HG03039 (cell line): ENCODE measurements at regions not wholly inside any gene's neighbourhood (a gene's known extent, or its start where the extent isn't known, plus 50 kb on each side); places are given as distances from the start of the nearest gene placed in this dataset.

ENCODE experiments used
- ATAC-seq: cut with Tn5 transposase; IDR thresholded peaks from one replicate; pipeline ENCODE4 v1.9.1; 2021; ENCODE audit warnings: mild to moderate bottlenecking, moderate library complexity; ENCODE audit not compliant: unreplicated experiment

DNA sequence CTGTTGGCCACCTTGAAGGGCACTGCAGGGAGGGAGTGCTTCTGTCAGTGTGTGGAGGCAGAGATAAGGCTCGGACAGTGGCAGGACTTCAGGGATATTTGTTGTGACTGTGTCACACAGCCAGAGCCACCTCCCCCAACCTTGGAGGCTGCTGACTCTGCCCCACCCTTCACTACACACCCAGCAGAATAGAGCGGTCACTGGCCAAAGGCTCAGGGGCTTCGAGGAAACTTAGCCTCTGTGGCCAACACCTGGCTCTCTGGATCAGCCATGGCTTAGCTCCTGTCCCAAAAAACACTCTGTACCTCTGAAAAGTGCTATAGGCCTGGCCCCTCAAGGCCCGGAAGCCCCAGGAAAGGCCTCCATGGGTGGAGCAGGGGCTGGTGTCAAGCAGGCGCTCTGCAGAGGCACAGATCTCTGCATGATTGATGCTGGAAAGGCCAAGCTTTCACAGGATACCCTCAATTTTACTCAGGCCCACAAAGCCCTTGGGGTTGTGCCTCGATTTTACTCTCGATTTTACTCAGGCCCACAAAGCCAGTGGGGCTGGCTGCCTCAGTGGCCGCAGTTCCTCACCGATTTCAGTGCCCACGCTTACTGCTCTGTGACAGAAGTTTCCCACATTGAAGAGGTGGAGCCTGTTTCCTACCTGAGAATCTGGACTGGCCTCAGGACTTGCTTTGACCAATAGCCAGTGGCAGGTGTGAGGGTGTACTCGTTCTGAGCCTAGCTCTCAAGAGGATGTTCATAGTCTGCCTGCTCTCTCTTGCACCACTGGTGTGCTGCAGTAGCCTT, 113.2 kb upstream of the GPR26 start:
- no peak for ATAC-seq

DNA sequence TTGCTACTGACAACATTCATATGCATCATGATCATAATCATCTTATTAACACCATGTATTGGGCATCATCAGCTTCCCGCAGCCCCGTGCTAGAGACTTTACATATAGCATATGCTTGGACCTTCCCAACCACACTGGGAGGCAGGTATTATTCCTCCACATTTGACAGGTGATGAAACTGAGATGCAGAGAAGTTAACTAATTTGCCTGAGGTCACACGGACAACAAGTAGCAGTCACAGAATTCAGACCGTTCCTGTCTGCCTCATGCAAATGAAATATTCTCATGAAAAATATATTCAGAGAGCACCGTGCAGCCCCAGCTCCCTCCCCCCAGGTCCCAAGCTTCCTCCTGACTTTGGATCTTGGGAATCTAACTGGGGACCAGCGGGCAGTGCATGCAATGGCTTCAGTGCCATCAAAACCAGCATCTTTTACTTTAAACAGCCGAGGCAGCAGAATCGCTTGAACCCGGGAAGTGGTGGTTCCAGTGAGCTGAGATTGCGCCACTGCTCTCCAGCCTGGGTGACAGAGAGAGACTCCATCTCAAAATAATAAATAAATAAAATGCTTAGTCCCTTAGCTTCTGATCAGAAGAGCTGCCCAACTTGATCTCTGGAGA, 112.2 kb upstream of the GPR26 start:
- ATAC-seq, result no peak

DNA sequence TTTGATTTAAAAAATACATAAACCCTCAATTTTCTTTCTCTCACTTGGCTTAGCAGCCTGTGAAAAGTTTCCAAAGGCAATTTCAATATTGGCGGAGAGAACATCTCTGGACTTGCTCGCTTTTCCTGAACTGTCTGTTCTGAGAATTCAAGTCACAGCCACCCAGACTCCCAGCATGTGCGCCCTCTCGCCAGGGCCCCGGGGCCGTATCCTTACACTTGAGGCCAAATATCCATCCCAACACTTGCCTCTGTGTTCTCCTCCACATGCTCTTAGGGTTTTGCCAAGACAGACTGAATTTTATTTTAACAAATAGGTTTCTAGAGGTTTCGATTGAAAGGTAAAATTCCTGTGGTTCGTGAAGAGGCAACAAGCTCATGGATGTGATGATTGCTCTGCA, 111.5 kb upstream of the GPR26 start:
- ATAC-seq, result no peak

DNA sequence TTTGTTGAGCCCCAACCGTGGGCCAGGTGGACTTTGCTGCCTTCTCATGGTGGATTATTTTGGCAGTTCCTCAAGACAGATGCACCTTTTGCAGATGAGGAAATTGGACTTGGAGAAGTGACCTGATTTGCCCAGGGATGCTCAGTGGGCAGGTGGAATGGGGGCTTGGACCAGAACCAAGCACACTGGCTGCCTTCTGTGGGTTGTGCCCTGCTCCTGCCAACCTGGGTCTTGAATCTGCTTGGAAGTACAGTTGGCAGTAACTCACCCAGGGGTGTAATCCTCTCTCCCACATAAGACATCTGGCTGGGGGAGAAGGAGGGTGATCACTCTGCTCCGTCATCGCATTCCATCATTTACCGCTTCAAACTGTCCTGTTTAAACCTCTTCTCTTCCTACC, 110.5 kb upstream of the GPR26 start:
- no peak for ATAC-seq

DNA sequence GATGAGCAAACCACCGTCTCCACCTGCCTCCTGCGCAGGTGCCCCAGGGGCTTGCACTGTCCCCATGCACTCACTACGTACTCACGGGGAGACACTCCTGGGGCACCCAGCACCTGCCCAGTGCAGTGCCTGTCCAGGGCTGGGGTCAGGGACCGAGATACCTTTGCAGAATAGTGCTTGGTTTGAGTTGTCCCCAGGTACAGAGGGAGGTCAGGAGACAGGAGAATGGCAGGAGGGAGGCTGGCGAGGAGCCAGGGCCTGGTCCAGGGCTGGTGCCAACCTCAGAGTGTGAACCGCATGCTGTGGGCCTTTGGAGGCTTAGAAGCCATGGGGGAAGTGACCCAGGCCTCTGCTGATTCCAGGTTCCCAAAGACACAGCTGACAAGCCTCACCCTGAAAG, 110.1 kb upstream of the GPR26 start:
- ATAC-seq, result no peak

DNA sequence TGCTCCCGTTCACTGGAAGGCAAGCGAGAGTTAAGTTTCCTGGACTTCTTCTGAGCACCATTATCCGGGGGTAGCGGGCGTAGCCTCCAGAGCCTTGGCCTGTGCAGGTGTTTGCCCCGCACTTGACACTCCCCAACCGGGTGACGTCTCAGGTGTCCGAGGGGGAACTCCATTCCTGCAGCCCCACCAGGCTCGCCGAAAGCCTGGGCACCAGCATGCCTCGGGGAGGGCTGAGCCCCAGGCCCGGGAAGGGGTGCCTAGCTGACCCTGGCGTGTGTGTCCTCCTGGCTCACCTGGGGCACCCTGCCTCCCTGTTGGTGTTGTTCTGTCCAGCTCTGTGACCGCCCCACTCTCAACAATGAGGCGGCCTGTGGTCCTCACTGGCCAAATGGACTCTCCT, 109.4 kb upstream of the GPR26 start:
- no peak for ATAC-seq

DNA sequence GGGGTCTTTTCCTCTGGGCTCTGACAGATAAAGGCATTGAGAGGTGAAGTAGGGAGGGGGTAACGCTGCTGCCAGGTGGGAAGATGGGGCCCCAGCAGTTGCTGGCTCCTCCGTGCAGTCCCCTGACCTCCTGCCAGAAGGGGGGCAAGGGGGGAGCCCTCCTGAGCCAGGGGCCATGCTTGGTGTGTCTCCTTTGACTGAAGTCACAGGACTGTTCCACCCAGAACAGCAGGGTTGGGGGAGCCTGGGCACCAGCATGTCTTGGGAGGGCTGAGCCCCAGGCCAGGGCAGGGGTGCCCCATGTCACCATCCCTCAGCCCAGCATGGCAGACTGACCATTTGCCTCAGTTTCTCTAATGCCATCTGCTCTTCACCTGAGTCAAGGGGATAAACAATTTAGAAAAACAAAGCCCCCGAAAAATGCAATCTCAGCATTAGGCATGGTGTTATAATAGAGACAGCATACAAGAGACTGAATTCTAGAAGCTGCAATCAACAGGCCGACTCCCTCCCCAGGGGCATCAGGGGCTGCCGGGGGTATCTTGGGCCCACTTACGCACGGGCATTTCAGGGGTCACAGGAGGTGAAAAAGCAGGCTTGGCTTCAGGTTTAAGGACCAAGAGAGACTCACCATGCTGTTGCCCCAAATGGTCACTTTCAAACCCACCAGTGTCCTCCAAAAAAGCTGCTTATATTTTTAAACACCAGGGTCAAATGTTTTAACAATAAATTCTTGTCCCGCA, 108.6 kb upstream of the GPR26 start:
- ATAC-seq, result no peak

DNA sequence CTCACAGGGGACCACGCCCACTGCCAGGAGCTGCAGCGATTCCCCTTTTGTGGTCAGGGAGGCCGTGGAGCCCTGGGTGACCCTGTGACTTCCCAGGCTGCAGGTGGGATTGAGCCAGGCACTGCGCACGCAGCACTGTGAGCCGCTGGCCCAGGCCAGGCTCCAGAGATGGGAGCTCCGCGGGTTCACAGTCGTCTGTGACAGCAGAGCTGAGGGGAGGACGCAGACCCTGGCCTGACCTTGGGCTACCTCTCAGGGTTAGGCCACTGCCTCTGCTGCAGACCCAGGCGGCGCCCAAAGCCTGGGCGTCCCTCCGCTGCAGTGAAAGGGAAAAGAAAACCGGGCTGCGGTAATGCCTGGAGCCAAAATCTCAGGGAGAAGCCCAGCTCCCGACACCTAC, 107.5 kb upstream of the GPR26 start:
- ATAC-seq, result no peak

DNA sequence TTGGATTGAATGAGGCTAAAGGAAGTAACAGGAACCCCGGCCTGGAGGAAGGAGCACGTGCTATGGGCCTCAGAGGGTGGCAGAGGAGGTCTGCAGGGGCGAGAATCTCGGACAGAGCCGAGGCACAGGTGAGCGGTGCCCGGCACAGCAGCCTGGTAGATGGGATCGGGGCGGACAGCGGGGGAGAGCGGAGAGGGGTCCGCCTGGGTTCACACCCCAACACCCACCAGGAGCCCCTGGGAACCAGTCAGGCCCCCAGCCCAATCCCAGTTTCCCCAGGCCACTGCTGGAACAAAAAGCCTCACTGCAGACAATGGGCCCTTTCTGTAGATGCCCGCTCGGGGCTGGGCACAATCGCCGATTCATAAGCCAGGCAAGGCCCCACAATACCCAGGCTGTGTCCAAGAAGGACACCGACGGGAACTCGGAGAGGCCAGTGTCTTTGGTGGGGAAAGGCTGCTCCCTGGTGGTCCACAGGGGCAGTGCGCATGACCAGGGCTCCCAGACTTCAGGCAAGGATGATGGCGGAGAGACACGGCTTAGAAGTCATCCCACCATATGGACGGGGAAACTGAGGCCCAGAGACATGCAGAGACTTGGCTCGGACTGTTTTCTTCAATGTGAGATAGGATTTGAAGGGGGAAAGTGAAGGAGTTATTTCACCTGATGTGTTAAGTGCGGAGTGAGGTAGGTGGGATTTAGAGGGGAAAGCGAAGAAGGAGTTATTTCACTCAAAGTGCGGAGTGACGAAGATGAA, 106.9 kb upstream of the GPR26 start:
- peak; percentile 63 for ATAC-seq

DNA sequence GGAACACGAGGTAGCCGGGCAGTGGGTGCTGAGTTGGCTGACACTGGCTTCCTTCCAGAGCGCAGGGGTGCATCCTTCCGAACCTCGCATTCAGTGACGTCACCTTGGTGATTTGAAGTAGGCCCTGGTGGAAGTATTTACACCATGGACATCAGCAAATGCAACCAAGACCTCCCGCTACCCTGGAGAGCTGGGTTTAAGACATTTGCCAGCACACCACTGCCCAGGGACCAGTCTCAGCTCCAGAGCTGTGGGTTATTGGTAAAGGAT, 106.4 kb upstream of the GPR26 start:
- ATAC-seq, result no peak

DNA sequence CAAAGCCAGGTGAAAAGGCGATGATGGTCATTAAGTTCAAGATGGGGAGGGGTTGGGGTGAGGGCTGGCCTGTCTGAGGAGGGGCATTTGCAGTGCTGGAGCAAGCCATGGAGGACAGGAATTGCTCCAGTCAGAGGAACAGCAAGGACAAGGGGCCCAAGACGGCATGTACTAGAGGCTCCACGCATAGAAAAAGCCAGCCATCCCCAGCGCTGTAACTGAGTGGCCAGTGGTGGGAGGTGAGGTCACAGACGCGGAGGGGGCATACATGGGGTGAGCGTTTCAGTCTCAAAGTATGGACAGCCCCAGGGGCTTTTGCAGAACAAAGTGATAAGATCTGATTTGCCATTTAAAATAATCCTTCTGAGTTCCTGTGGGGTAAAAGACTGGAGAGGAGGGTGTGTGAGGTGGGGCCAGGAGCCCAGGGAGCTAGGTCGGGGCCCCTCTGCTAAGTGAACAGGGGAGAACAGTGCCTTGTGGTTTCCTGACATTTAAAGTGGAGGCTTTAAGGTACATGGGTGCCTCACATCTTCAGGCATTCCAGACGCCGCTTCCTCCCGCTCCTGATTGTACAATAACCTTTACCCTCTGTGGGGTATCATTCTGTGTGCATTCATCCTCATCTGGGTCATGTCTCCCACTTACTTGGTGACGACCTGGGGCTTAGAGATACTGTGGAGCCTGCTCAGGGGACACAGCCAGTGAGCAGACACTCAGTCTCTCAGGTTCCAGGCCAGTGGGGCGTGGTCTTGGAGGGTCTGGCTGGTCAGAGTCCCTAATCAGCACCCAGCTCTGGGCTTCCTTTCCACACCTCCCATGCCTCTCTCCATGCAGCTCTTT, 105.6 kb upstream of the GPR26 start:
- ATAC-seq, result no peak

DNA sequence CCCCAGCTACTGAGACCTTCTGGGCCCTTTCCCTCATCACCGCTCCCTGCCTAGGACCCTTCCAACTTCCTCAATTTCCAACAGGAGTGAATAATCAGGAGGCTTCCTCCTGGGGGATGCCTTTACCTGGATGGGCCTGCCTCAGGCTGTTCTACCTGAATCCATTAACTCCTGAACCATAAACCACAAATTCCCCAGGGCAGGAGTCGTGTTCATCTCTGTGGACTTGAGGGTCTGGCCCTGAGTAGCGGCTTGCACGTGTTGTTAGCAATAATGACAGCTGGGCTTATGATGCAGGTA, 105.1 kb upstream of the GPR26 start:
- no peak for ATAC-seq

DNA sequence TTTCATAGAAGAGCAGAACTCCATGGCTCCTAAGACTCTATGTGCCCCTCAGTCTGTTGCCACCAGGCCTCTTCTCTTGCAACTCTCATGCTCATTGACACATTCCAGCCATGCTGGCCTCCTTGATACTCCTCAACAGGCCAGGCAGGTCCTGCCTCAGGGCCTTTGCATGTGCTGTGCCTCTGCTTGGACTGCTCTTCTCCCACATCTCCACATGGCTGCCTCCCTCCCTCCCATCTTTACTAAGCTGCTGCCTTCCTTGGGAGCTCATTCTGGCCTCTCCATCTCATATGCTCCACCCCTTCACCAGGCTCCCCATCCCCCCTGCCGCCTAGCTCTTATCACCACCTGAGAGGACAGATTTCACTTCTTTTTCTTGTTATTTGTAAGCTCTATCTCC, 103.8 kb upstream of the GPR26 start:
- no peak for ATAC-seq

DNA sequence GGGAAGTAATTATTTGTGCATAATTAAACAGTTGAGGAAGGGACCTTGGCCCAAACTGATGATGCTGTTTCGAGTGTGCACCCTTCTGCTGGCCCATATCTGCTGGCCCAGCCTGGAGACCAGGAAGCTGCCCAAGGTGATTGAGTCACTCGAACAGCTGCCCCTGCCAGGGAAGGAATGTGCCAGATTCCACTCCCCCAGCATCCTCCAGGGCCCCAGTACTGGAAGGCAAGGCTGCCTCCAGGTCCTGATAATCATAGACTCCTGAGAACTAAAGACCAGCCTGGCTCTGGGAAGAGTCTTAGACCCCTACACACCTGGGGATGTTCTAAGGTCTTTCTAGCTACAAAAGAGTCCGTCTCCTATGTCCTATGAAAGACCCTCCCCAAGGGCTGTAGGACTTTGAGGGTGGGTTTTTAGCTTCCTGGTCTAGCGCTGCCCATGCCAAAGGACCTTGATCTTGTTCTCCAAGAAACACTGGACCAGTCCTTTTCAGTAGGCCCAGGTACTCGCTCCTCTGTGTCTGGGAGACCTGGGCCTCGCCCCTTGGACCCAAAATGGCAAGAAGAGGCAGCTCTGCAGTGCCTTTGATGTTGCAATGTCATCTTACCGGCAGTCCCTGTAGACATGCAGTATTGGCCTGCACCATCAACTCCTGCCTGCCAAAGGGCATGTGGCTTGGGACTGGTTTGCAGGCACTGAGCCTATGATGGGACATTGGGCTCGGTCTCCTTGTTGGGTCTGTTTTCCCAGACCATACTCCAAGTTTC, 103.2 kb upstream of the GPR26 start:
- no peak for ATAC-seq

DNA sequence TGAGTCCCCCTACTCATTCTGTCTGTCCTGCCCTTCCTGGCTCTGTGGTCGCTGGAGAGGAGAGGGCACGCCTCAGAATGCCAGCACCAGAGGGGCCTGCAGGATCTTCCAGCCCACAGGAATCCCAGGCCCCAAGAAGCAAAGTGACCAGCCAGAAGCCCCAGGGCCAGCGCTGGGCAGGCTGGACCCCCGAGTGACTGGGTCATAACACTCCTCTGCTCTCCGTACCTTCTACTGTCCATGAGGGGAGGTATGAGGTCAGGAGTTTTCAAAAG, 102.6 kb upstream of the GPR26 start:
- ATAC-seq, result no peak

DNA sequence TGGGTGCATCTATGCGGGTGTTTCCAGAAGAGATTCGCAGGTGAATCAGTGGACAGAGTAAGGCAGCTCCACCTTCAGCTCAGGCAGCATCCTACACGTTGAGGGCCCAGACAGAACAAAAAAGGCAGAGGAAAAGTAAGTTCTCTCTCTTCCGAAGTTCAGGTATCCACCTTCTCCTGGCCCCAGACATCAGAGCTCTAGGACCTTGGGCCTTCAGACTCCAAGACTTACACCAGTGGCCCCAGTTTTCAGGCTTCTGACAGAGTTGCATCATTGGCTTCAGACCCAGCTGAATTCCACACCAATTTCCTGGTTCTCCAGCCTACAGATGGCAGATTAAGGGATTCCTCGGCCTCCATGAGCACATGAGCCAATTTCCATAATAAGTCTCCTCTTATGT, 102.2 kb upstream of the GPR26 start:
- ATAC-seq, result no peak

DNA sequence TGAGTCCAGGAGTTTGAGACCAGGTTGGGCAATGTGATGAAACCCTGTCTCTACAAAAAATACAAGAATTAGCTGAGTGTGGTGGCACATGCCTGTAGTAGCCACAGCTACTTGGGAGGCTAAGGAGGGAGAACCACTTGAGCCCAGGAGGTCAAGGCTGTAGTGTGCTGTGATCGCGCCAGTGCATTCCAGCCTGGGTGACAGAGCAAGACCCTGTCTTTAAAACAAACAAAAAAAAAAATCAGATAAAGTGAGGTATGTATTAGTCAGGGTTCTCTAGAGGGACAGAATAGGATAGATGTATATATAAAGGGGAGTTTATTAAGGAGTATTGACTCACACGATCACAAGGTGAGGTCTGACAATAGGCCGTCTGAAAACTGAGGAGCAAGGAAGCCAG, 101.5 kb upstream of the GPR26 start:
- no peak for ATAC-seq

DNA sequence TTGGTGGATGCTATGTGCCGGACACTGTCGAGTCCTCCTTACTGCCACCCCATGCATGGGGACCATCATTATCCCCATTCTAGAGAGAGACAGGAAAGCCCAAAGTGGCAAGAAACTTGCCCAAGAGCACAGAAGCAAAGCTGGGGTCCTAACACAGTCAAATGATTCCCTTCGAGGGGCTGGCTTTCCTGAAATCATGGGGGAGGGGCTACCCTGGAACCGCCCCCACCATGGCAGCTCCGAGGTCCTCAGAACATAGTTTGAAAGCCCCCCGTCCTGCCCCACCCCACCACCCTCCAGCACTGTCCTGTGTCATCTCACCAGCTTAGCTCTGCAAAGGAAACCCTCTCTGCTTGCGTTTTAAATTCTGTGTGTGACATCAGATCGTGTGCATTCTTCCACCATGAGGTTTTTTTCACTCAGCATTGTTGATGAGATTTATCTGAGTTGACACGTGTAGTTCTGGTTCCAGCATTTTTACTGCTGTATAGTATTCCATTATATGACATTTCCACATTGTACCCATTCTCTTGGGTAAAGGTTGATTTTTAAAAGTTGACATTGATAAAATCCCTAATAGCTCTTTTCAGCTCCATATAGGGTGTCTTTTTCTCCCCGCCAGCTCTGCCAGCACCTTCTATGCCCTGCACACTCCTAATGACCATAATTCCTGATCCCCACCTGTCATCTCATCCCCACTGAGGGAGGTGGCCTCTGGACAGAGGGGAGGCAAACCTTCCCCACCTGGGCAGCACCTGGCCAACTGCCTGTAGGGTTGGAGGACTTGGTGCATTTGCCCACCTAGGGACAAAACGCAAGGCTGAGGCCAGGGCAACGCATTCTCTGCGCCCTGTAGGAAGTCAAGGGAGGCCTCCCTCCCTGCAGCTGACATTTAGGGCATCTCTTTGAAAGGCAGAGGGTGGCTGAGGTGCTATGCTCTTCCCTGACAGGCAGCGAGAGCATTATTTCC, 100.2 kb upstream of the GPR26 start:
- ATAC-seq, result no peak

DNA sequence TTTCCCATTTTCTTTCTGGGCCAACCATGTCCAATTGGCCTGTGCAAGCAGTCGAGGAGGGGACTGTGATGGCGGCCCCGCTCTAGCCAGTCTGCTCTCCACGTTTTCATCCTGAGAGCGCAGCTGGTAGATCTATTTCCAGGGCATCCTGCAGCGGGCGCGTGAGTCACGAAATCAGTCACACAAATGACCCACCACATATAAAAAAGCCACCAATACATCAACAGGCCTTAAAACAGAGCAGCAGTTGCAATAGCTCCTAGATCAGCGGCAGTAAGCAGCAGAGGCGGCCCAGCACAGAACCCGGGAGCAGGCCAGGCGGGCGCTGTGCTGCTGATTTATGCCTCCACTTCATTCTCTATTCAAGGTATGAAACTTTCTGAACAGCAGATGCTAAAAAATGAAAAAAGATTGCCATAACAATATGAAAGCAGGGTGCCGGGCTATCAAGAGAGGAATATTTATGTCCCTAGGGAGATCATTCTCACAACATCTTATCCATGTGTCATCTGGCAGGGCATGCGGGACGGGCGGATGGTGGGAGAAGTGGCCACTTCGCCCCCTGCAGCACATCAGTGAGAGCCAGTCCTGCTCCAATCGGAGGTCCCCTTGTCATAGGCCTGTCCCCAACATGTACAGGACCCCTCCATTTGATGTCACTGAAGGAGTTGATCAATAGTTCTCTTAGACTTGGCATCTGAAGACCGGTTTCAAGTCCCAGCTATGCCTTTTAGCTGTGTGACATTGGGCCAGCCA, 98.0 kb upstream of the GPR26 start:
- no peak for ATAC-seq
